GM12875 (cell line): ENCODE measurements at regions not wholly inside any gene's neighbourhood (a gene's known extent, or its start where the extent isn't known, plus 50 kb on each side); places are given as distances from the start of the nearest gene placed in this dataset.

Source experiments
- H3K4me3 ChIP-seq: one replicate; pipeline ENCODE4 v1.5.1; 2011; ENCODE audit warnings: low read depth, low read length, control low read depth
- CTCF ChIP-seq: IDR thresholded peaks from 2 replicates; pipeline ENCODE4 v1.5.1; 2011; ENCODE audit warnings: low read depth, mild to moderate bottlenecking, control low read depth, inconsistent platforms, low read length, moderate library complexity, borderline replicate concordance; ENCODE audit not compliant: insufficient read depth

GRCh38 chr3:8210882-8211341, 290.7 kb upstream of the LMCD1 start:
- no peak for TF ChIP-seq CTCF

DNA sequence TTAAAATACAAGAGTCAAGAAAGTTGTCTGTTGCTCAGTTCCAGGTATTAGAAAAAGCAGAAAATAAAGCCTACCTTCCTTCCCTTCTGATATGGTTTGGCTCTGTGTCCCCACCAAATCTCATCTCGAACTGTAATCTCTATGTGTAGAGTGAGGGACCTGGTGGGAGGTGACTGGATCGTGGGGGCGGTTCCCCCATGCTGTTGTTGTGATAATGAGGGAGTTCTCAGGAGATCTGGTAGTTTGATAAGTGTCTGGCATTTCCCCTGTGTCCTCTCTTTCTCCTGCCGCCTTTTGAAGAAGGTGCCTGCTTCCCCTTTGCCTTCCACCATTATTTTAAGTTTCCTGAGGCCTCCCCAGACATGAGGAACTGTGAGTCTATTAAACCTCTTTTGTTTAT, 288.8 kb upstream of the LMCD1 start:
- H3K4me3 ChIP-seq: no peak overlapping the region
- no peak for TF ChIP-seq CTCF

More at GRCh38 chr3:8210882-8211341, 290.7 kb upstream of the LMCD1 start:
- H3K4me3 ChIP-seq: no peak overlapping the region

DNA sequence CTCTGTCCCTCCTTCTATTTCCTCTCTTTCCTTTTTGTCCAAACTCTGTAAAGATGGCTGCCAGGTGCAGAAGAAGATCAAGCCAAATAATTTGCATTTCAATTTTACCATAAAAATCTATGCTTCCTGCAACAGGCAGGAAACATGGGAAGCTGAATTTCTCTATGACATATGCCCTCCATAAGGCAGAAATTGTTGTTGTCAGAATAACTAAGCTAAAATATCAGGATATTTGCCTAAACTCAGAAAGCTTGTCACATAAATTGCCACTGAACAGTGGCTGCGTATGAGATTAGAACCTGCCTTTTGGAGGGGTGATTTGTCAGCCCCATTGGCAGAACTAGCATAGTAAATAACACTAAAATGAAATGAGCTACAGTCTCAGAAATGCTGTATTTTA, 288.3 kb upstream of the LMCD1 start:
- no peak overlapping the region for H3K4me3 ChIP-seq
- TF ChIP-seq CTCF: no peak

DNA sequence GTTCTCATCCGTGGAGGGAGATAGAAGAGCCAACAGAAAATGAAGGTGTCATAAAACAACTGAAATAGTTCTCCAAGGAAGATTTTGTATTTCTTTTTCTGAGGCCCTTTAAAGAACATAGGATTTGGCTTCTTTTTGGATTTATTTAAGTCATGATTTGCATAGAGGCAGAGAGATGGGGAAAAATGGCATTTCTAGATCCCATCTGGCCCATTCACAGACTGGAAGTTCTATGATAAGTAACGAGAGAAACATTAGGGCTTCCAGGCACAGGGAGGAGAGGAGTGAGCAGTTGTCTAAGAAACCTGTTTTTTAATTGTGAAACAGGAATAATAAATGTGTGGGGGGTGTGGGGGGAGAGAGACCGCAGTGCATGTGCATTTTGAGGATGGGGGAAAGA, 285.8 kb upstream of the LMCD1 start:
- H3K4me3 ChIP-seq: no peak overlapping the region
- no peak for TF ChIP-seq CTCF

GRCh38 chr3:8218353-8218940, 283.2 kb upstream of the LMCD1 start:
- H3K4me3 ChIP-seq: no peak overlapping the region
- no peak for TF ChIP-seq CTCF

GRCh38 chr3:8220291-8220690, 281.3 kb upstream of the LMCD1 start:
- TF ChIP-seq CTCF: no peak
- no peak overlapping the region for H3K4me3 ChIP-seq

- no peak for TF ChIP-seq CTCF
Measured at GRCh38 chr3:8223766-8224165, 277.9 kb upstream of the LMCD1 start.

More at GRCh38 chr3:8223766-8224165, 277.9 kb upstream of the LMCD1 start:
- H3K4me3 ChIP-seq: no peak overlapping the region
